AG08396 (cell line): ENCODE measurements at regions not wholly inside any gene's neighbourhood (a gene's known extent, or its start where the extent isn't known, plus 50 kb on each side); places are given as distances from the start of the nearest gene placed in this dataset.

ENCODE experiments used
- DNase-seq: peaks from one replicate; pipeline ENCODE4 v3.0.0; 2012; ENCODE audit warnings: low spot score, mixed read lengths

GRCh38 chr1:164948101-164948500 is 389.1 kb downstream of the PBX1 start:
- DNase-seq, result no peak

GRCh38 chr1:164937291-164937690 is 378.3 kb downstream of the PBX1 start:
- DNase-seq, result no peak

DNA sequence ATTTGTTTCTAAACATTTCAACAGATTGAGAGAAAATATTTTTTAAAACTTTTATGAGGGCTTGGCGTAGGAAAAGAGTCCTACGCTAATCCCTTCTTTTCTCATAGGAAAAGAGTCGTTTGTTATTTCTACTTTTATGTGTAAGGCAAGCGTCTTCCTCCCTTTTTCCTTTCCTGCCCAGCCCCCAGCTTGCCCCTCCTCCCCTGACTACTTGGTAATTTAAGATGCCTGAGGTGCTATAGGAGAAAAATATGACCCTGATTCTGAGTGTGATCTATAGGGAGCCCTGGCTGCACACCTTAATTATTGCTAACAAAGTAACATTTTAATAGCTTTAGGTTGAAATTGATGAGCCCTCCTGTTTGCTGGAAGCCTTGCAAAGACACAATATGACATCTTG is 373.6 kb downstream of the PBX1 start:
- no peak for DNase-seq

DNA sequence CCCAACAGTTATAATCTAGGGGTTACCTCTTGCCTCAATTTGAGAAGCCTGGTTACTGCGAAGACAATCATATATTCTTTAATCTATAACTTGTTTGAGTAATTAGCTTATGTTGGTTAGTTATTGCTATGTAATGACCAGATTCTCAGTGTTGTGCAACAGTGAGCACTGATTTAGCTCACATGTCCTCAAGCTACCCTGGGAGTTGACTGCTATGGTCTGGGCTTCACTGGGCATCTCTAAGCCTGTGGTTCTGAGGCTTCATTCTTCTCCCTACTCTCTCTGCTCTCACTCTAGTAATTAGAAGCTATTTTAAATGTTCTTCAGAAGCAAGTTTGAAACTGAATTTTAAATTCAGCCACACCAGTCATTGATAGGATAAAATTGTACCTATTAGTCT is 371.8 kb downstream of the PBX1 start:
- DNase-seq, result no peak

- no peak for DNase-seq
Measured at GRCh38 chr1:164930241-164930640, 371.3 kb downstream of the PBX1 start.

GRCh38 chr1:164928232-164928812 is 369.3 kb downstream of the PBX1 start:
- DNase-seq, result no peak

- no peak for DNase-seq
Measured at GRCh38 chr1:164926107-164926506, 367.1 kb downstream of the PBX1 start.

DNA sequence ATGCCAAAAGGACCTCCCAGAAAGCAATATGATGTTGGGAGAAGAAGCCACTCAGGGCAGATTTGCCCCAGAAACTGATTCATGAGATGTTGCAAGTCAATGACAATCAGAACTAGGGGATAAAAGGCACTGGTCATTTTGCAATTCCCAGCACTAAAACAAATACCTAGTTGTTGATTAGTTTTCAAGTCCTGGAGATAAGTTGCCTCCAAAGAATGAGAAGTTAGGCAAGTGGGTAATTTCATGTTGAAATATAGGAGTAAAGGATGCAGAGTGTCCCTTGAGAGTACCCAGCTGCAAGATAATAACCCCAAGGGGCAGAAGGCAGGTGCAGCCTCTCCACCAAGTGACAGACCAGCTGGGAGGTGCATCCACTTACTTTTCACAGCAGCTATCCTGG is 363.6 kb downstream of the PBX1 start:
- DNase-seq, result no peak

DNA sequence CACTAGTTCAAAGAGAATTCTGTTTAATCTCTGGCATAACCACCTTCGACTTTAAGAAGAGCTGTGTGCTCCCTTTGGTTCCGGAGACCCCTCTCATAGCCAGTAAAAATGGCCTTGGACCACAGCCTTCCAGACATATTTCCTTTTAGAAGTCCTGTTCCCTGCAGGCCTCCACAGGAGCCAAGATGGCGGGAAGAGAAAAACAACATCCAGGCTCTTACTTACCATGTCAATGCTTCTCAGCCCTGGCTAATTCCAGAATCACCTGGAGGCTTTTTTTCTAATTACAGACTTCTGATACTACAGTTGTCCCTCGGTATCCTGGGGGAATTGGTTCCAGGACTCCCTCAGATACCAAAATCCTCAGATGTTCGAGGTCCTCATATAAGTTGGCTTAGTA is 362.5 kb downstream of the PBX1 start:
- DNase-seq, result no peak

- DNase-seq, result no peak
Measured at GRCh38 chr1:164918140-164918539, 359.2 kb downstream of the PBX1 start.

- peak; percentile 20 for DNase-seq
Measured at GRCh38 chr1:164914208-164914607, 355.2 kb downstream of the PBX1 start.

DNA sequence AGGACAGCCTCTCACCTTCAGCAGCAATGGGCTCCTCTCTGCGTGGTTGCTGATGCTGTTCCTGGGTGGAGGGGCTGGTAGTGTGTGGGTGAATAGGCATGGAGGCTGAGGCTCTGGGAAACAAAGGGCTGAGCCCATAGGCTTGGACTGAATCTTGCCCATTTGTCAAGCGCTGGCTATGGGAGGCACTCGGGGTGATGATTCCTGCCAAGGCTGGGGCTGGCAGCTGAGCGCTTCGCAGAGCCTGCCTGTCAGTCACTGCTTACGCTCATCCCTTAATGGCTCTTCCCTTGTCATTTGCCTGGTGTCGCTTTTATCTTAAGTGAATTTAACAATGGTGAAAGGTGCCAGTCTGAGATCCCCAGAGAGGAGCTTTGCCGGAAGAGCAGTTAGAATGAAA is 353.3 kb downstream of the PBX1 start:
- DNase-seq, result no peak

DNA sequence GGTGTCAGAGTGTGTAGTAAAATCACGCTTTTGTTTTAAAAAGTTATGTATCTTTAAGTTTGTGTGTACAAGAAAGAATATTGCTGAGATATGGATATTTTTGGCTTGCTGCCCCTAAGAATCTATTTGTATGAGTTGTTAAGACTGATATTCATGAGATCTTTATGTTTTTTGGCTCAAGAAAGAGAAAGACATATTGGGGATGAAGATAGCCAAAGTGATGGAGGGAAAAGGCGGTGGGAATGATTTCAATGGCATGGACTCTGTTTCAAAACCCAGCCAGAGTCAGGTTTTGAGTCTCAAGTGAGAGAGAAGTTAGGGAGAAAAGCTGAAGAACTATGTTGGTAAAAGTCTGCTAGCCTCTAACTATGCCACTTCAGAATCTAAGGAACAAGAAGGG is 351.7 kb downstream of the PBX1 start:
- no peak for DNase-seq

DNA sequence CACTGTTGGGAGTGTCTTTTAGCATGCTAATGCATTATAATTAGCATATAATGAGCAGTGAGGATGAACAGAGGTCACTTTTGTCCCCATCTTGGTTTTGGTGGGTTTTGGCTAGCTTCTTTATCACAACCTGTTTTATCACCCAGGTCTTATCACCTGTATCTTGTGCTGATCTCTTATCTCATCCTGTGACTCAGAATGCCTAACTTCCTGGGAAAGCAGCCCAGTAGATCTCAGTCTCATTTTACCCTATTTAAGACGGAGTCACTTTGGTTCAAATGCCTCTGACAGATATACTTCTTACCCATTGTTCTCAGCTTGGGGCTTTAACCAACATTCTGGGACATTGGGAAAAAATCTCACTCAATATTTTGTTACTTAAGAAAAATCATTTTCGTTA is 348.7 kb downstream of the PBX1 start:
- no peak for DNase-seq

DNA sequence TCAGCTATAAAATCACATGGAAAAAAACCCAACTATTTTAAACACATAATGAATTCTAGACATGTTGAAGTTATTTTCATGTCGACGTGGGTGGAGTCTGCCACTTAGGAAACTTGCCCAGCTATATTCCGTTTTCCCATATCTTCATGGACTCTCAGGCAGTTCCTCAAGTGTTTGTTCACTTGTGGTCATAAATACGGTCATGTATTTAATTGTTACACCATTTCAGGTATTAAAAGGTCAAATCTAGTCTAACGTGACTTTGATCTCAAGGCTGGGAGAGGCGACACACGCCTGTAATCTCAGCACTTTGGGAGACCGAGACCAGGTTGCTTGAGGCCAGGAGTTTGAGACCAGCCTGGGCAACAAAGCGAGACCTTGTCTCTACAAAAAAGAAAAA is 346.9 kb downstream of the PBX1 start:
- DNase-seq, result no peak

GRCh38 chr1:164902491-164902890 is 343.5 kb downstream of the PBX1 start:
- DNase-seq, result no peak
